HepG2 (cell line): ENCODE measurements at regions not wholly inside any gene's neighbourhood (a gene's known extent, or its start where the extent isn't known, plus 50 kb on each side); places are given as distances from the start of the nearest gene placed in this dataset.

Source experiments
- ATAC-seq: fragments of 200-7000 bp; cut with Tn5 transposase; 3 replicates; pipeline ENCODE4 v1.9.1; 2020; ENCODE audit warnings: mild to moderate bottlenecking, moderate library complexity
- BruUV-seq: library from RNA; stranded (reverse); fragments of 400-500 nt; replicated peaks from 2 replicates; lab custom pipeline; 2021; lab: Mats Ljungman, UMichigan
- CTCF ChIA-PET: fragments of 300-600 bp; formaldehyde crosslinking; extraction: SDS; loops from one replicate; lab custom pipeline; 2021; ENCODE audit warnings: low total read pairs, inconsistent platforms, low intra/inter-chr PET ratio; lab: Yijun Ruan, JAX
- POLR2A ChIA-PET: fragments of 350-600 bp; sonication (Branson Sonifier 250); formaldehyde crosslinking; loops from one replicate; lab custom pipeline; 2020; ENCODE audit warnings: antibody characterized with exemption, inconsistent platforms; lab: Yijun Ruan, JAX
- DNase-seq: peaks from one replicate; pipeline ENCODE4 v3.0.0-alpha.2; 2015; ENCODE audit warnings: low spot score
- FAIRE-seq: peaks from 3 replicates; lab custom pipeline; 2011; peaks lifted over from hg19 to GRCh38; lab: Jason Lieb, UNC
- H2AFZ ChIP-seq: one replicate; pipeline ENCODE4 v1.6.1; 2011; ENCODE audit warnings: low read length, inconsistent platforms
- H3K27ac ChIP-seq: fragments of 300-600 bp; 3 replicates; pipeline ENCODE4 v1.8.0; 2011; ENCODE audit warnings: mixed run types, mild to moderate bottlenecking, mixed read lengths, low read length, inconsistent platforms; ENCODE audit not compliant: insufficient read depth; ENCODE audit errors: extremely low read length
- H3K27me3 ChIP-seq, 2 experiments: fragments of 200-600 bp in 1 of 2; 2 replicates in 1 of 2; 3 replicates in 1 of 2; pipeline versions ENCODE4 v1.6.0 to v1.8.0; 2011; ENCODE audit warnings: low read length in 2 of 2, mild to moderate bottlenecking in 2 of 2, moderate library complexity in 2 of 2, inconsistent platforms in 1 of 2; ENCODE audit not compliant: insufficient read depth in 2 of 2, control insufficient read depth in 1 of 2
- H3K36me3 ChIP-seq, 2 experiments: fragments of 200-600 bp in 1 of 2; replicated peaks in 1 of 2; 2 replicates in 1 of 2; 3 replicates in 1 of 2; pipeline versions ENCODE4 v1.5.1 to v1.8.0; 2011; ENCODE audit warnings: low read length in 2 of 2, inconsistent platforms in 1 of 2; ENCODE audit not compliant: insufficient read depth in 2 of 2, control insufficient read depth in 1 of 2
- H3K4me1 ChIP-seq: 2 replicates; pipeline ENCODE4 v1.5.1; 2012; ENCODE audit warnings: low read length, inconsistent platforms; ENCODE audit not compliant: insufficient read depth
- H3K4me2 ChIP-seq: 2 replicates; pipeline ENCODE4 v1.6.0; 2011; ENCODE audit warnings: low read depth, low read length, inconsistent platforms
- H3K4me3 ChIP-seq, 3 experiments: fragments of 200-600 bp in 1 of 3; sonication (generic), shearing (Covaris generic) in 1 of 3; replicated peaks in 1 of 3; 2 replicates each; pipeline ENCODE4 v1.5.1; 2011 to 2016; ENCODE audit warnings: low read length in 3 of 3, inconsistent platforms in 2 of 3, low read depth in 2 of 3, mild to moderate bottlenecking in 2 of 3, control low read depth in 1 of 3, mixed read lengths in 1 of 3; ENCODE audit not compliant: insufficient read depth in 1 of 3
- H3K79me2 ChIP-seq: one replicate; pipeline ENCODE4 v1.6.1; 2011; ENCODE audit warnings: low read length, inconsistent platforms; ENCODE audit not compliant: insufficient read depth
- H3K9ac ChIP-seq: 2 replicates; pipeline ENCODE4 v1.6.0; 2011; ENCODE audit warnings: mild to moderate bottlenecking, low read depth, low read length, inconsistent platforms; ENCODE audit not compliant: insufficient read depth
- H3K9me3 ChIP-seq: 2 replicates; pipeline ENCODE4 v1.5.1; 2012; ENCODE audit warnings: mild to moderate bottlenecking, low read length
- H4K20me1 ChIP-seq: 2 replicates; pipeline ENCODE4 v1.6.0; 2011; ENCODE audit warnings: inconsistent platforms, mild to moderate bottlenecking, low read length, moderate library complexity; ENCODE audit not compliant: insufficient read depth
- AKAP8 ChIP-seq: sonication (generic); formaldehyde crosslinking; IDR thresholded peaks from 2 replicates; pipeline ENCODE4 v1.5.1; 2020; ENCODE audit warnings: mild to moderate bottlenecking, missing genetic modification reagents
- IKZF1 ChIP-seq: fragments of 450-650 bp; IDR thresholded peaks from 2 replicates; pipeline ENCODE4 v1.7.1; 2016
- MZF1 ChIP-seq: sonication (generic); formaldehyde crosslinking; IDR thresholded peaks from 2 replicates; pipeline ENCODE4 v1.8.1; 2023; ENCODE audit warnings: mild to moderate bottlenecking, missing genetic modification reagents, borderline replicate concordance
- RFX1 ChIP-seq: fragments of 450-650 bp; IDR thresholded peaks from 2 replicates; pipeline ENCODE4 v1.6.1; 2017
- RORA ChIP-seq: sonication (generic); formaldehyde crosslinking; IDR thresholded peaks from 2 replicates; pipeline ENCODE4 v1.5.0; 2020; ENCODE audit warnings: mild to moderate bottlenecking, missing genetic modification reagents, moderate library complexity
- SNAI1 ChIP-seq: sonication (generic); formaldehyde crosslinking; IDR thresholded peaks from 2 replicates; pipeline ENCODE4 v1.5.0; 2020; ENCODE audit warnings: mild to moderate bottlenecking, missing genetic modification reagents, borderline replicate concordance
- TOE1 ChIP-seq: sonication (generic); formaldehyde crosslinking; IDR thresholded peaks from 2 replicates; pipeline ENCODE4 v1.4.0; 2020; ENCODE audit warnings: mild to moderate bottlenecking, missing genetic modification reagents
- ZFAT ChIP-seq: sonication (generic); formaldehyde crosslinking; conservative IDR thresholded peaks from 2 replicates; pipeline ENCODE4 v1.8.1; 2023; ENCODE audit warnings: missing genetic modification reagents, inconsistent platforms
- ZMAT5 ChIP-seq: sonication (generic); formaldehyde crosslinking; IDR thresholded peaks from 2 replicates; pipeline ENCODE4 v1.5.0; 2020; ENCODE audit warnings: mild to moderate bottlenecking, low read depth, missing genetic modification reagents, borderline replicate concordance
- ZNF543 ChIP-seq: sonication (generic); formaldehyde crosslinking; IDR thresholded peaks from 2 replicates; pipeline ENCODE4 v1.4.0; 2020; ENCODE audit warnings: mild to moderate bottlenecking, missing genetic modification reagents
- ZNF720 ChIP-seq: sonication (generic); formaldehyde crosslinking; IDR thresholded peaks from 2 replicates; pipeline ENCODE4 v1.4.0; 2020; ENCODE audit warnings: missing genetic modification reagents
- WGBS: methylation state at CpG from one replicate; pipeline ENCODE4 v1.1.6; 2017; ENCODE audit warnings: low lambda C conversion rate; 5-methylcytosine and 5-hydroxymethylcytosine counted together
- in situ Hi-C: cut with HindIII; loops from 2 replicates; pipeline ENCODE4 v1.10.0; 2017; ENCODE audit warnings: low pct_unique_long_range_greater_than_20kb; ENCODE audit not compliant: extremely low pct_ligation_motif_present
- intact Hi-C: fragments of 100-400 bp; cut with micrococcal nuclease; formaldehyde crosslinking; loops from one replicate; pipeline ENCODE4 v1.10.0; 2022; ENCODE audit not compliant: unreplicated experiment

GRCh38 chr7:96408881-96409280 lies 87.0 kb upstream of the SLC25A13 start:
- no peak overlapping the region for H2AFZ ChIP-seq
- no peaks in the 10 kb centered on the region for H3K27me3 ChIP-seq
- no peak overlapping the region for H3K9ac ChIP-seq
- TF ChIP-seq TOE1 (CRISPR knock-in tag) (no peak), IKZF1 (no peak), RFX1 (no peak), ZNF543 (CRISPR knock-in tag) (no peak), MZF1 (CRISPR knock-in tag) (no peak), SNAI1 (CRISPR knock-in tag) (no peak), ZNF720 (CRISPR knock-in tag) (no peak)
- H3K27ac ChIP-seq = no peak overlapping the region
- no peak for DNase-seq
- H3K9me3 ChIP-seq = 0 out of 2 replicates have a peak, but pooled peaks cover 3% of the 10 kb centered on the region
- no peak for ATAC-seq
- 72% methylated on average over 9 of the region's 9 CpGs for WGBS
- no peaks in the 10 kb centered on the region for H3K36me3 ChIP-seq
- no peak overlapping the region for H3K4me3 ChIP-seq
- BruUV-seq = no TSS peak
- H4K20me1 ChIP-seq = no peaks in the 10 kb centered on the region
- ChIA-PET CTCF (no interaction called here), POLR2A (no interaction called here)
- peaks cover 12% of the 10 kb centered on the region for H3K4me1 ChIP-seq
- no peaks in the 10 kb centered on the region for H3K79me2 ChIP-seq
- in situ Hi-C loops = no loop called here
- intact Hi-C loops = no loop called here
- no peak for FAIRE-seq
- H3K4me2 ChIP-seq = no peak overlapping the region

GRCh38 chr7:96407427-96407826 lies 85.5 kb upstream of the SLC25A13 start:
- Histone ChIP-seq H3K36me3 (no peaks in the 10 kb centered on the region), H3K4me1 (peaks cover 12% of the 10 kb centered on the region), H3K4me2 (no peak overlapping the region), H3K27me3 (no peaks in the 10 kb centered on the region), H3K9ac (no peak overlapping the region), H3K27ac (no peak overlapping the region), H3K4me3 (no peak overlapping the region), H2AFZ (no peak overlapping the region), H3K79me2 (no peaks in the 10 kb centered on the region), H4K20me1 (no peaks in the 10 kb centered on the region), H3K9me3 (0 out of 2 replicates have a peak, but pooled peaks cover 4% of the 10 kb centered on the region)
- in situ Hi-C loops = no loop called here
- no TSS peak for BruUV-seq
- no peak for TF ChIP-seq ZMAT5 (CRISPR knock-in tag)
- no peak for TF ChIP-seq AKAP8 (CRISPR knock-in tag)
- no peak for TF ChIP-seq ZFAT (CRISPR knock-in tag)
- TF ChIP-seq RORA (CRISPR knock-in tag) = no peak
- FAIRE-seq (no peak), DNase-seq (no peak), ATAC-seq (no peak)
- CTCF ChIA-PET = no interaction called here
- POLR2A ChIA-PET = no interaction called here
- intact Hi-C loops = no loop called here
